Suprapubic skin (tissue), 4 donors: ENCODE measurements at regions not wholly inside any gene's neighbourhood (a gene's known extent, or its start where the extent isn't known, plus 50 kb on each side); places are given as distances from the start of the nearest gene placed in this dataset.

ENCODE experiments used
- DNase-seq, 2 donors: peaks; one replicate each; pipeline ENCODE4 v3.0.0-alpha.2; 2019; ENCODE audit warnings: low spot score in 2 of 2
- H3K27ac ChIP-seq: fragments of 200-600 bp; sonication (generic); one replicate; pipeline ENCODE4 v1.5.1; 2019
- H3K27me3 ChIP-seq: fragments of 200-600 bp; sonication (generic); one replicate; pipeline ENCODE4 v1.5.1; 2019
- H3K36me3 ChIP-seq: fragments of 200-600 bp; sonication (generic); one replicate; pipeline ENCODE4 v1.5.1; 2019
- H3K4me1 ChIP-seq: fragments of 200-600 bp; sonication (generic); one replicate; pipeline ENCODE4 v1.5.1; 2019
- H3K4me3 ChIP-seq: fragments of 200-600 bp; sonication (generic); one replicate; pipeline ENCODE4 v1.5.1; 2019; ENCODE audit warnings: mild to moderate bottlenecking
- H3K9me3 ChIP-seq: fragments of 200-600 bp; sonication (generic); one replicate; pipeline ENCODE4 v1.5.1; 2019
- CTCF ChIP-seq, 2 donors: fragments of 200-600 bp in 1 of 2; fragments of 450-650 bp in 1 of 2; sonication (generic) in 1 of 2; IDR thresholded peaks; one replicate each; pipeline ENCODE4 v1.5.1; 2016 to 2019; ENCODE audit warnings: antibody characterized with exemption in 2 of 2, mild to moderate bottlenecking in 1 of 2, moderate library complexity in 1 of 2
- EP300 ChIP-seq: sonication (generic); formaldehyde crosslinking; IDR thresholded peaks from one replicate; pipeline ENCODE4 v1.6.1; 2017; ENCODE audit warnings: antibody characterized with exemption
- POLR2A ChIP-seq, 2 donors: fragments of 450-650 bp; IDR thresholded peaks; one replicate each; pipeline ENCODE4 v1.6.1; 2017; ENCODE audit warnings: antibody characterized with exemption in 2 of 2, mild to moderate bottlenecking in 2 of 2, moderate library complexity in 2 of 2
- POLR2AphosphoS5 ChIP-seq, 3 donors: sonication (generic); formaldehyde crosslinking; IDR thresholded peaks; one replicate each; pipeline ENCODE4 v1.6.1; 2017; ENCODE audit warnings: antibody characterized with exemption in 3 of 3
- WGBS: methylation state at CpG from one replicate; pipeline ENCODE4 v1.1.5; 2018; 5-methylcytosine and 5-hydroxymethylcytosine counted together

DNA sequence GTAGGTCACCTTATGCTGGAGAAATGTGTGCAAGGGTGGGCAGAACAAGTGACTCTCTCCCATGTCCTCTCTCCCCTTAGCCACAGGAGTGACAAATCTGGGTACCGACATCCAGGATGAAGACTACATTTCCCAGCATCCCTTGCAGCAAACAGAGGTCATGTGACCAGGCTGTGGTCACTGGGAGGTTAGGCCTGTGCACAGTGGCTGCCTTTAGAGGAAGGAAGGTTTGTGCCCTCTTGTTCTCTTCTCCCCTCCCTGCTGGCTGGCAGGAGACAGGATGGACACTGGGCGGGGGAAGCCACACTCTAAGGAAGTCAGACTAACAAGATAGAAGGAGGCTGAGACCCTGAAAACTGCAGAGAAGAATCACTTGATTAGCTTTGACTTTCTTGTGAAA, 360.2 kb downstream of the PREX1 start:
- no peak for DNase-seq
- H3K4me1 ChIP-seq, result no peaks in the 10 kb centered on the region
- no peak overlapping the region for H3K27ac ChIP-seq
- H3K4me3 ChIP-seq, result no peak overlapping the region
- H3K9me3 ChIP-seq, result no peaks in the 10 kb centered on the region
- WGBS, result 93% methylated on average over 2 of the region's 2 CpGs
- H3K36me3 ChIP-seq, result no peaks in the 10 kb centered on the region
- TF ChIP-seq POLR2A (IDR thresholded peaks at IDR 0.05) (no peak), EP300 (no peak)
- H3K27me3 ChIP-seq, result peaks cover 13% of the 10 kb centered on the region

DNA sequence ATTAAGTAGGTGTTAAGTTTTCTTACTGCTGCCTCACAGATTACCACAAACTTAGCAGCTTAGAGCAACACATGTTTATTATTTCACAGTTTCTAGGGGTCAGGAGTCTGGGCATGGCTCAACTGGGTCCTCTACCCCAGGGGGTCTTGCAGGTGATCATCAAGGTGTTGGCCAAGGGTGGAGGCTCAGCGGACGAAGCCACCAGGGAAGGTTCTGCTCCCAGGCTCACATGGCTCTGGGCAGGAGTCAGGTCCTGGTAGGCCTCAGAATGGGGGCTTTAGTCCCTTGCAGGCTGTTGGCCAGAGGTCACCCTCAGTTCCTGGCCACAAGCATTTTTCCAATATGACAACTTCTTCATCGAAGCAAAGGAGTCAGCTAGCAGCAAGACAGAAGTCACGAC, 362.5 kb downstream of the PREX1 start:
- no peaks in the 10 kb centered on the region for H3K4me1 ChIP-seq
- WGBS, result 89% methylated on average over 4 of the region's 4 CpGs
- peak in 1 of 2 donors; percentile 21 for DNase-seq
- no peak overlapping the region for H3K27ac ChIP-seq
- peaks cover 10% of the 10 kb centered on the region for H3K27me3 ChIP-seq
- no peak overlapping the region for H3K4me3 ChIP-seq
- no peaks in the 10 kb centered on the region for H3K9me3 ChIP-seq
- TF ChIP-seq POLR2AphosphoS5 (IDR thresholded peaks at IDR 0.05) (no peak), CTCF (IDR thresholded peaks at IDR 0.05) (no peak), EP300 (no peak), POLR2A (IDR thresholded peaks at IDR 0.05) (no peak)
- no peaks in the 10 kb centered on the region for H3K36me3 ChIP-seq

DNA sequence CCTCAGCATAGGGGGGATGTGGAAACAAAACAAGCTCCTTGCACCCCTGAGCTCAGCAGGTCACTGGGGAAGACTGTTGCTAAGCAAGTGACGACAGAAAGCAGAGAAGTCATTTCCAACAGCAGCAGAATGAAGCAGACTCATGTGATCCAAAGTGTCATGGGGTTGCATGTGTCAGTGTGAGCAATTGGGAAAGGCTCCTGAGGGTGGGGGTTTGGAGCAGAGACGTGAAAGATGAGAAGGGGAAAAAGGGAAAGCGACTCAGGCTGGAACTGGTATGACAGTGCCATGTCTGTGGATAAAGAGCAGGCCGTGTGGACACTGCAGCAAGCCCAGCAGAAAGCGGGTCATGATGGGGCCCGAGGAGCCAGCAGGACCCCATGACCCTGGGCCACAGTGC, 363.9 kb downstream of the PREX1 start:
- no peak for TF ChIP-seq EP300
- Histone ChIP-seq H3K36me3 (no peaks in the 10 kb centered on the region), H3K4me3 (no peak overlapping the region), H3K27ac (no peak overlapping the region), H3K9me3 (no peaks in the 10 kb centered on the region), H3K4me1 (no peaks in the 10 kb centered on the region), H3K27me3 (peaks cover 21% of the 10 kb centered on the region)
- 63% methylated on average over 6 of the region's 6 CpGs for WGBS
- DNase-seq, result peak in 1 of 2 donors; percentile 77

DNA sequence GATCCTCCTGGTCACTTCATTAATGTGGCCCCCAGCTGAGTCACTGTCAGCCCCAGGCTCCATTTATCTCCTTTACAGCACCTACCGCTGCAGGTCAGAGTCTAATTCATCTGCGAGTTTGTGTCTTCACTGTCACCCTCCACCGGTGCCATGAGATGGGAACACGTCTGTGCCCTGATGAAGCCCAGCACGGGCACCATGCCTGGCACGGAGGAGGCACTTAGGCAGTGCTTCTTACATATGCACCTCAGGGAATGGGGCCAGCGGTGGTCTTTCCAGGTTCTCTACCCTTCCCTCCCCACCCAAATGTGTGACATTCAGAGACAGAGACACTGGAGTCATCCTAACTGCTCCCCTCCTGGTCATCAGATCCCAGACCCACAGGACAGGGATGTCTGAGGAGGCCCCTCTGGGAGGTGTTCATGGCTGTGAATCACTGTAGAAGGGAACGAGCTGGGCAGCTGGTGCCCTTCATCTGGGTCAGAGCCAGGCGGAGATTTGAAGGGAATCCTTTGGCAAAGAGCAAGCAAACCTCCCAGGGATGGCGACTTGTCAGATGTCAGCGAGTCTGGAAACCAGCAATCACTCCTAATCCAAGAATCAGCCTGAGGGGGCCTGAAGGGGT, 364.6 kb downstream of the PREX1 start:
- H3K27ac ChIP-seq, result no peak overlapping the region
- no peak for DNase-seq
- H3K4me3 ChIP-seq, result no peak overlapping the region
- peaks cover 29% of the 10 kb centered on the region for H3K27me3 ChIP-seq
- H3K4me1 ChIP-seq, result no peaks in the 10 kb centered on the region
- WGBS, result 80% methylated on average over 10 of the region's 11 CpGs
- no peaks in the 10 kb centered on the region for H3K9me3 ChIP-seq
- TF ChIP-seq POLR2AphosphoS5 (IDR thresholded peaks at IDR 0.05), result no peak
- TF ChIP-seq POLR2A (IDR thresholded peaks at IDR 0.05), result no peak
- no peak for TF ChIP-seq EP300
- TF ChIP-seq CTCF (IDR thresholded peaks at IDR 0.05), result no peak
- no peaks in the 10 kb centered on the region for H3K36me3 ChIP-seq

DNA sequence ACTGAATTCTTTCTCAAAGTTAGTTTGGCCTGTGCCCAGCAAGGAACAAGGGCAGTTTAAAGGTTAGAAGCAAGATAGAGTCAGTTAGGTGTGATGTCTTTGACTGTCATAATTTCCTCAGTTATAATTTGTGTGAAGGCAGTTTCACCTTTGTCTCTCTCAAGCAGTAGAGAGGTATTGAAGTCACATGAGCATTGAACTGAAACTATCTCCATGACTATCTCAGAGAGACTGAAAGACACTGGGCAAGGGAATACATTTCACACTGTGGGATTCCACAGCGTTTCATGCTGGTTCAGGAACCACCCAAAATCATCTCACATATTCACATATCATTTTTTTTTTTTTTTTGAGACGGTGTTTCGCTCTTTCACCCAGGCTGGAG, 366.1 kb downstream of the PREX1 start:
- H3K27ac ChIP-seq, result no peak overlapping the region
- peaks cover 29% of the 10 kb centered on the region for H3K27me3 ChIP-seq
- no peaks in the 10 kb centered on the region for H3K9me3 ChIP-seq
- no peak for TF ChIP-seq EP300
- TF ChIP-seq POLR2A (IDR thresholded peaks at IDR 0.05), result no peak
- no peak for TF ChIP-seq POLR2AphosphoS5 (IDR thresholded peaks at IDR 0.05)
- TF ChIP-seq CTCF (IDR thresholded peaks at IDR 0.05), result no peak
- WGBS, result 77% methylated on average over 3 of the region's 3 CpGs
- DNase-seq, result no peak
- H3K4me1 ChIP-seq, result no peaks in the 10 kb centered on the region
- H3K4me3 ChIP-seq, result no peak overlapping the region
- H3K36me3 ChIP-seq, result no peaks in the 10 kb centered on the region

GRCh38 chr20:48461091-48461734, 366.6 kb downstream of the PREX1 start:
- H3K27me3 ChIP-seq, result peaks cover 34% of the 10 kb centered on the region
- 34% methylated on average over 12 of the region's 12 CpGs for whole genome bisulfite sequencing
- peak in 1 of 2 donors; percentile 37 for DNase-seq
- TF ChIP-seq POLR2A (IDR thresholded peaks at IDR 0.05), result no peak
- no peak for TF ChIP-seq CTCF (IDR thresholded peaks at IDR 0.05)
- TF ChIP-seq EP300, result no peak
- TF ChIP-seq POLR2AphosphoS5 (IDR thresholded peaks at IDR 0.05), result no peak
- no peak overlapping the region for H3K4me3 ChIP-seq
- H3K9me3 ChIP-seq, result no peaks in the 10 kb centered on the region
- H3K36me3 ChIP-seq, result no peaks in the 10 kb centered on the region
- no peak overlapping the region for H3K27ac ChIP-seq
- peaks cover 2% of the 10 kb centered on the region for H3K4me1 ChIP-seq
